GOT3 (cell line): ENCODE measurements at regions not wholly inside any gene's neighbourhood (a gene's known extent, or its start where the extent isn't known, plus 50 kb on each side); places are given as distances from the start of the nearest gene placed in this dataset.

ENCODE experiments used
- DNase-seq: peaks from one replicate; lab custom pipeline; 2025; ENCODE audit warnings: mixed read lengths; lab: John Stamatoyannopoulos, UW

GRCh38 chr7:45985902-45986301, 64.8 kb upstream of the IGFBP3 start:
- no peak for DNase-seq

- no peak for DNase-seq
These were observed 63.6 kb upstream of the IGFBP3 start for GRCh38 chr7:45984386-45985295.

- DNase-seq: no peak
These were observed 62.7 kb upstream of the IGFBP3 start for GRCh38 chr7:45983720-45984255.

- DNase-seq: no peak
These were observed 62.0 kb upstream of the IGFBP3 start for GRCh38 chr7:45982907-45983719.

GRCh38 chr7:45982132-45982531, 61.1 kb upstream of the IGFBP3 start:
- no peak for DNase-seq

- no peak for DNase-seq
These were observed 59.9 kb upstream of the IGFBP3 start for GRCh38 chr7:45980973-45981372.

- DNase-seq: no peak
These were observed 59.3 kb upstream of the IGFBP3 start for GRCh38 chr7:45980181-45980905.

- no peak for DNase-seq
These were observed 58.5 kb upstream of the IGFBP3 start for GRCh38 chr7:45979275-45980180.

- DNase-seq: no peak
These were observed 57.7 kb upstream of the IGFBP3 start for GRCh38 chr7:45978731-45979211.

- peak; percentile 80 for DNase-seq
These were observed 57.1 kb upstream of the IGFBP3 start for GRCh38 chr7:45978010-45978681.

GRCh38 chr7:45977256-45977780, 56.2 kb upstream of the IGFBP3 start:
- no peak for DNase-seq

- no peak for DNase-seq
These were observed 55.4 kb upstream of the IGFBP3 start for GRCh38 chr7:45976485-45976856.

- no peak for DNase-seq
These were observed 54.9 kb upstream of the IGFBP3 start for GRCh38 chr7:45975847-45976484.

- DNase-seq: no peak
These were observed 54.3 kb upstream of the IGFBP3 start for GRCh38 chr7:45975367-45975766.

GRCh38 chr7:45974540-45975360, 53.7 kb upstream of the IGFBP3 start:
- DNase-seq: no peak

- DNase-seq: no peak
These were observed 52.9 kb upstream of the IGFBP3 start for GRCh38 chr7:45973725-45974532.

- DNase-seq: no peak
These were observed 51.7 kb upstream of the IGFBP3 start for GRCh38 chr7:45972629-45973312.
